ENCODE measurements at regions not wholly inside any gene's neighbourhood (a gene's known extent, or its start where the extent isn't known, plus 50 kb on each side); places are given as distances from the start of the nearest gene placed in this dataset.

DNA sequence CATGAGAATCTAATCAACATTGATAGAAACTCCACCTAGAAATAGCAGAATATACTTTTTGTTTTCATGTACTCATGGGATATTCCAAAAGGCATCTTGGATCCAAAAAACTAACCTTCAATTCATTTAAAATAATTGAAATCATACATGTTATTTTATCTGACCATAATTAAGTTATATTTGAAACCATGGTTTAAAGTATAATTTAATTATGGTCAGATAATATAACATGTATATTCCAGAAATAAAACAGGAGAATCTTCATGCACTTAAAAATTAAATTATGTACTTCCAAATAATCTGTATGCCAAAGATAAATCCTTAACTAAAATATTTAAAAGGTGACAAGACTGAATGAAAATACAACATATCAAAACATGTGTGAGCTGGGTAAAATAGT, 651.3 kb upstream of the LINC00305 start:
- no peak for DNase-seq
- no peaks in the 10 kb centered on the region for H3K27me3 Mint-ChIP-seq (ENCODE audit: unreplicated experiment)
- no peaks in the 10 kb centered on the region for H3K4me1 Mint-ChIP-seq (ENCODE audit: low read depth, unreplicated experiment)
- no peaks in the 10 kb centered on the region for H3K36me3 Mint-ChIP-seq (ENCODE audit: insufficient read depth, unreplicated experiment)
- intact Hi-C loops (cut with micrococcal nuclease; ENCODE audit: unreplicated experiment): no loop called here
- TF ChIP-seq, protein P1, sequence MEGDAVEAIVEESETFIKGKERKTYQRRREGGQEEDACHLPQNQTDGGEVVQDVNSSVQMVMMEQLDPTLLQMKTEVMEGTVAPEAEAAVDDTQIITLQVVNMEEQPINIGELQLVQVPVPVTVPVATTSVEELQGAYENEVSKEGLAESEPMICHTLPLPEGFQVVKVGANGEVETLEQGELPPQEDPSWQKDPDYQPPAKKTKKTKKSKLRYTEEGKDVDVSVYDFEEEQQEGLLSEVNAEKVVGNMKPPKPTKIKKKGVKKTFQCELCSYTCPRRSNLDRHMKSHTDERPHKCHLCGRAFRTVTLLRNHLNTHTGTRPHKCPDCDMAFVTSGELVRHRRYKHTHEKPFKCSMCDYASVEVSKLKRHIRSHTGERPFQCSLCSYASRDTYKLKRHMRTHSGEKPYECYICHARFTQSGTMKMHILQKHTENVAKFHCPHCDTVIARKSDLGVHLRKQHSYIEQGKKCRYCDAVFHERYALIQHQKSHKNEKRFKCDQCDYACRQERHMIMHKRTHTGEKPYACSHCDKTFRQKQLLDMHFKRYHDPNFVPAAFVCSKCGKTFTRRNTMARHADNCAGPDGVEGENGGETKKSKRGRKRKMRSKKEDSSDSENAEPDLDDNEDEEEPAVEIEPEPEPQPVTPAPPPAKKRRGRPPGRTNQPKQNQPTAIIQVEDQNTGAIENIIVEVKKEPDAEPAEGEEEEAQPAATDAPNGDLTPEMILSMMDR (IDR thresholded peaks at IDR 0.05; ENCODE audit: unreplicated experiment): no peak
- H3K9me3 Mint-ChIP-seq (ENCODE audit: low read depth, unreplicated experiment): no peaks in the 10 kb centered on the region
- CTCF ChIA-PET: no interaction called here
- H3K4me3 Mint-ChIP-seq (ENCODE audit: low read depth, unreplicated experiment): no peak overlapping the region
- H3K27ac Mint-ChIP-seq (ENCODE audit: unreplicated experiment): no peak overlapping the region
- BruUV-seq (replicated peaks): no TSS peak

DNA sequence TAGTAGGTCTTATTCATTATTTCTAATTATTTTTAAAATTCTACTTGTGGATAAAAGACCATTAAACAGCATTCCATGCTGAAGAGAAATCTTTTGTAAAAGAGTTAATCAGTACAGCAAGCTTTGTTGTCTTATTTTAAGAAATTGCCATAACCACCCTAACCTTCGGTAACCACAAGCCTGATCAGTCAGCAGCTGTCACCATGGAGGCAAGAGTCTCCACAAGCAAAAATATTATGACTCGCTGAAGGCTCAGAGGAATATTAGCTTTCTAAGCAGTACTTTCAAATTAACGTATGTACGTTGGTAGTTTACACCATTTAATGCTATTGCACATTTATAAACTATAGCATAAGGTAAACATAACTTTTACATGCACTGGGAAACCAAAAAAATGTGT, 650.5 kb upstream of the LINC00305 start:
- intact Hi-C loops (cut with micrococcal nuclease; ENCODE audit: unreplicated experiment): no loop called here
- no peak overlapping the region for H3K4me3 Mint-ChIP-seq (ENCODE audit: low read depth, unreplicated experiment)
- DNase-seq: no peak
- no peaks in the 10 kb centered on the region for H3K4me1 Mint-ChIP-seq (ENCODE audit: low read depth, unreplicated experiment)
- TF ChIP-seq, protein P1 (IDR thresholded peaks at IDR 0.05; ENCODE audit: unreplicated experiment): no peak
- no TSS peak for BruUV-seq (replicated peaks)
- no peaks in the 10 kb centered on the region for H3K27me3 Mint-ChIP-seq (ENCODE audit: unreplicated experiment)
- H3K36me3 Mint-ChIP-seq (ENCODE audit: insufficient read depth, unreplicated experiment): no peaks in the 10 kb centered on the region
- no peak overlapping the region for H3K27ac Mint-ChIP-seq (ENCODE audit: unreplicated experiment)
- CTCF ChIA-PET: no interaction called here
- H3K9me3 Mint-ChIP-seq (ENCODE audit: low read depth, unreplicated experiment): no peaks in the 10 kb centered on the region

DNA sequence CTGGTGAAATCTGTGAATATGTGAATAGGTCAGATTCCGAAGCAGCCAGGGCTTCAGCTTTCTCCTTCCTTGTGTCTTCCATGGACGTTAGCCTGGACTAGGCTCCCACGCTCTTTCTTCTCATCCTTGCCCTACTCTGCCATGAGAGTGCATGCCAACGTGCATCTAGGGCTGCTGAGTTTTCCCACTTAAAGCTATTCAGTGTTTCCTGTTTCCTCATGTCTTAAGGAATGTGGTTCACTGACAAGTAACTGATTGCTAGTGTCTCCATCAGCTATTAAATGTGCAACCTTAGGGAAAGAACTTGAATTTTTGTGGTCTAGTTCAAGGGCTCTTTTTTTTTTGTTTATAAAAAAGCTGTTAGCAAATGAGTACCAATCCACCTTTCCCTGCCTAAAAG, 642.3 kb upstream of the LINC00305 start:
- Mint-ChIP-seq H3K4me1 (ENCODE audit: low read depth, unreplicated experiment) (peaks cover 9% of the 10 kb centered on the region), H3K9me3 (ENCODE audit: low read depth, unreplicated experiment) (no peaks in the 10 kb centered on the region), H3K27ac (ENCODE audit: unreplicated experiment) (no peak overlapping the region), H3K4me3 (ENCODE audit: low read depth, unreplicated experiment) (no peak overlapping the region), H3K27me3 (ENCODE audit: unreplicated experiment) (no peaks in the 10 kb centered on the region), H3K36me3 (ENCODE audit: insufficient read depth, unreplicated experiment) (no peaks in the 10 kb centered on the region)
- intact Hi-C loops (cut with micrococcal nuclease; ENCODE audit: unreplicated experiment): no loop called here
- TF ChIP-seq, protein P1 (IDR thresholded peaks at IDR 0.05; ENCODE audit: unreplicated experiment): no peak
- BruUV-seq (replicated peaks): no TSS peak
- no peak for DNase-seq
- CTCF ChIA-PET: interaction anchor here (0.7 to 1.2 kb wide), 5 partner anchors 9 to 259 kb away, joined by 3 read pairs; no protein-coding TSS in a partner anchor

DNA sequence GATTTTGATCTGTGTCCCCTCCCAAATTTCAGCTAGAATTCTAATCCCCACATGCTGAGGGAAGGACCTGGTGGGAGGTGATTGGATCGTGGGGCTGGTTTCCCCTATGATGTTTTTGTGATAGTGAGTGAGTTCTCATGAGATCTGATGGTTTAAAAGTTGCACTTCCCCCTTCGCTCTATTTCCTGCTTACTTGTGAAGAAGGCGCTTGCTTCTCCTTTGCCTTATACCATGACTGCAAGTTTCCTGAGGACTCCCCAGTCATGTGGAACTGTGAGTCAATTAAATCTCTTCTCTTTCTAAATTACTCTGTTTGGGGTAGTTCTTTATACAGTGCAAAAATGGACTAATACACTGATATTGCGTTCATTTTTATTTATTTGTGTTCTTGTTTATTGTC, 636.8 kb upstream of the LINC00305 start:
- H3K4me3 Mint-ChIP-seq (ENCODE audit: low read depth, unreplicated experiment): no peak overlapping the region
- no peaks in the 10 kb centered on the region for H3K4me1 Mint-ChIP-seq (ENCODE audit: low read depth, unreplicated experiment)
- BruUV-seq (replicated peaks): no TSS peak
- H3K27me3 Mint-ChIP-seq (ENCODE audit: unreplicated experiment): no peaks in the 10 kb centered on the region
- intact Hi-C loops (cut with micrococcal nuclease; ENCODE audit: unreplicated experiment): no loop called here
- no peaks in the 10 kb centered on the region for H3K36me3 Mint-ChIP-seq (ENCODE audit: insufficient read depth, unreplicated experiment)
- TF ChIP-seq, protein P1 (IDR thresholded peaks at IDR 0.05; ENCODE audit: unreplicated experiment): no peak
- H3K27ac Mint-ChIP-seq (ENCODE audit: unreplicated experiment): no peak overlapping the region
- CTCF ChIA-PET: no interaction called here
- no peaks in the 10 kb centered on the region for H3K9me3 Mint-ChIP-seq (ENCODE audit: low read depth, unreplicated experiment)
- no peak for DNase-seq
